ENCODE measurements at regions not wholly inside any gene's neighbourhood (a gene's known extent, or its start where the extent isn't known, plus 50 kb on each side); places are given as distances from the start of the nearest gene placed in this dataset.
"Not testable (repeated sequence)": the region's sequence is repeated elsewhere in the genome, so short reads cannot be mapped to it uniquely, and the experiment has no call there.

- DNase-seq = no peak
These were observed 426.5 kb downstream of the METTL4 start for GRCh38 chr18:2144811-2145210.

- DNase-seq = no peak
These were observed 425.2 kb downstream of the METTL4 start for GRCh38 chr18:2146092-2146491.

GRCh38 chr18:2146754-2147153, 424.6 kb downstream of the METTL4 start:
- no peak for DNase-seq

- DNase-seq = no peak
These were observed 423.7 kb downstream of the METTL4 start for GRCh38 chr18:2147476-2148230.

- no peak for DNase-seq
These were observed 422.5 kb downstream of the METTL4 start for GRCh38 chr18:2148823-2149222.

GRCh38 chr18:2150566-2150965, 420.7 kb downstream of the METTL4 start:
- DNase-seq = no peak

- no peak for DNase-seq
These were observed 417.0 kb downstream of the METTL4 start for GRCh38 chr18:2154278-2154677.

GRCh38 chr18:2164644-2165550, 406.4 kb downstream of the METTL4 start:
- no peak for DNase-seq

- not testable (repeated sequence) for DNase-seq
These were observed 404.4 kb downstream of the METTL4 start for GRCh38 chr18:2166876-2167275.

GRCh38 chr18:2168022-2168421, 403.3 kb downstream of the METTL4 start:
- DNase-seq = no peak

- no peak for DNase-seq
These were observed 401.6 kb downstream of the METTL4 start for GRCh38 chr18:2169656-2170055.

- no peak for DNase-seq
These were observed 399.3 kb downstream of the METTL4 start for GRCh38 chr18:2171840-2172625.

GRCh38 chr18:2172881-2173280, 398.4 kb downstream of the METTL4 start:
- no peak for DNase-seq

GRCh38 chr18:2173486-2173885, 397.8 kb downstream of the METTL4 start:
- DNase-seq = no peak

- DNase-seq = no peak
These were observed 393.3 kb downstream of the METTL4 start for GRCh38 chr18:2178036-2178435.

GRCh38 chr18:2179498-2180183, 391.7 kb downstream of the METTL4 start:
- no peak for DNase-seq

- DNase-seq = no peak
These were observed 390.7 kb downstream of the METTL4 start for GRCh38 chr18:2180586-2180985.

- DNase-seq = no peak
These were observed 387.9 kb downstream of the METTL4 start for GRCh38 chr18:2183432-2183831.

- no peak for DNase-seq
These were observed 384.3 kb downstream of the METTL4 start for GRCh38 chr18:2186967-2187366.

GRCh38 chr18:2188258-2188657, 383.0 kb downstream of the METTL4 start:
- no peak for DNase-seq

GRCh38 chr18:2191180-2191790, 380.0 kb downstream of the METTL4 start:
- DNase-seq = no peak

GRCh38 chr18:2192562-2192961, 378.7 kb downstream of the METTL4 start:
- no peak for DNase-seq

All from activated CD4-positive, alpha-beta T cell treated with anti-CD3 and anti-CD28 coated beads, Interleukin-2, amount 50 U/mL, for 1 hour (primary cell).